AG09319 (cell line): ENCODE measurements at regions not wholly inside any gene's neighbourhood (a gene's known extent, or its start where the extent isn't known, plus 50 kb on each side); places are given as distances from the start of the nearest gene placed in this dataset.

ENCODE experiments used
- DNase-seq: peaks from one replicate; pipeline ENCODE4 v3.0.0-alpha.2; 2010; ENCODE audit warnings: low read depth; ENCODE audit errors: extremely low read depth
- CTCF ChIP-seq: IDR thresholded peaks from 2 replicates; pipeline ENCODE4 v1.5.1; 2011; ENCODE audit warnings: low read depth, mild to moderate bottlenecking, inconsistent platforms, low read length, moderate library complexity

DNA sequence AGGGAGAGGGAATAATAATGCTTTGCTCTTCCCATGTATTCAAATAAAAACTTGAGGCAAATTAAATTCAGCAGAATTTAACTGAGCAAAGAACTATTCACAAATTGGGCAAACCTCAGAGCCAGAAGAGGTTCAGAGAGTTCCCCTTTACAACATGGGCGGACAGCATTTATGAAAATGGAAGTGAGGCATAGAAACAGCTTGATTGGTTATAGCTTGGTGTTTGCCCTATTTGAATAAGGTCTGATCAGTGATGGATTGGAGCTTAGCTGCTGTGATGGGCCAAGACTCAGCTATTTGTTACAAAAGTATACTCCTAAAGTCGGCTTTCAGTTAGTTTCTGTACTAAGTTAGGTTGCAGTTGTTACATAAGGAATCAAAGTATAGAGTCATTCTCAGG is 63.0 kb downstream of the TMEM100 start:
- TF ChIP-seq CTCF, result no peak
- DNase-seq, result no peak

DNA sequence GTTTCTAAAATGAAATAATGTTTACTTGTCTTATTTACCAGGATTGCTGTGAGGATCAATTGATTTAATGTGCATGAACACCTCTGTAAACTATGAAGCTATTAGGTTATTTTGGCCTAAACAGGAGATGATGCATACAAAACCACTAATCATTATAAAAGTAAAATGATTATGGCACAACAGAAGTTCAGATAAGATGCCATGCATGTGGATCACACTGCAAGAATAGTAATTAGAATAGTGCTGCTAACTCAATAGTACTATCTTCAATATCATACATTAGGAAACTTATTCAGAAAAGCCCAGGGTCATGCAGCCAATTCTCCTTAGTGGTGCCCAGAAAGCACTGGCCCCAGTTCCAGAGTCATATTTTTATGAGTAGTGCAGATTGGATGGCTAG is 66.9 kb downstream of the TMEM100 start:
- DNase-seq, result no peak
- no peak for TF ChIP-seq CTCF

DNA sequence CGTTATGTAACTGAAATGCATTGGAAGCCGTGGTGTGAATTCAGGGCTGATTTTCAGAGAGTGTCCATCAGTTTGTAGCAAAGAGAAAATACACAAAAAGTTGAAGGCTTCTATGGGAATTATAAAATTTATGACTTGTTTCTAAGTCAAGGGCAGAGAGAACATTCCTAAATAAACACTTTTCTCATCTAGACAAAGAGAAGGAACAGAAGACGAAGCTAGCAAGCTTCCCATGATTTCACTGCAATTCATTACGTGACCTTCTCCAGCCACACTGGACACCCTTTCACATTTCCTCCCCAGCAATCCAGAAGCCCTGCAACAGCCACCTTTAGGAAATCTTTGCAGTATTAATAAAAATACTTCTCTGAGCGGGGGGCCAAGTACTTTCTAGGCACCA is 67.8 kb downstream of the TMEM100 start:
- no peak for TF ChIP-seq CTCF
- DNase-seq, result no peak

DNA sequence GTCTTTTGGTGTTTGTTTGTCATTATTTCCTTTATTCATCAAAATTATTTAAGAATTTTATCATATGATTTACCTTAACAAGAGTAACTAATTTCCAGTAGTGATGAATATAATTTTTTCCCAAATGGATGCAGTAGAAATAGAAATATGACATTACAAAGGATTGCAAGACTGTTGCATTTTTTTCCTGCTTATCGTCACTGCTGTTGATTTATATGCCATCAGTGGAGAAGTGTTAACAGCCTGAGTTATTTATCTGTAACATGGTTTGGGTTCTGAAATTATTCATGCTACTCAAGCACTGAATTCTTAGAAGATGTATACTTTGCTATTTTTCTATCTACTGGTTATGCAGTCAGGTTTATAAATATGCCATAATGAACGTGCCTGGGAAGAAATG is 68.6 kb downstream of the TMEM100 start:
- TF ChIP-seq CTCF, result no peak
- DNase-seq, result no peak

DNA sequence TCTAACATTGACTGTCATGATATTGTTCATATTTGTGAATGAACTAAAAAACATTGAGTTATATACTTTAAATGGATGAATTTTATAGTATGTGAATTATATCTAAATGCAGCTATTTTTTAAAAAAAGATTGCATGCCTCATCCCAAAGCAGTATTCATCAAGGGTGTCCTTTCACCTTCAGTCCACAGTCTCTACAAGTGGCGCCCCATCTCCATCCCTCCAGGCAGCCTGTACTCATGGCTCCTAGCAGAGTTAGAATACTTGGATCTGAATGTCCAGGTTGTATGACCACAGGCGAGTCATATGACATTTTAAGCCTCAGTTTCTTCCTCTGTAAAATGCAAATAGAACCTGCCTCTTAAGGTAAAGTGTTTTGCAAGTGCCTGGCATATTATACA is 69.8 kb downstream of the TMEM100 start:
- no peak for DNase-seq
- TF ChIP-seq CTCF, result no peak

GRCh38 chr17:55652114-55652823 is 70.4 kb downstream of the TMEM100 start:
- TF ChIP-seq CTCF, result no peak

DNA sequence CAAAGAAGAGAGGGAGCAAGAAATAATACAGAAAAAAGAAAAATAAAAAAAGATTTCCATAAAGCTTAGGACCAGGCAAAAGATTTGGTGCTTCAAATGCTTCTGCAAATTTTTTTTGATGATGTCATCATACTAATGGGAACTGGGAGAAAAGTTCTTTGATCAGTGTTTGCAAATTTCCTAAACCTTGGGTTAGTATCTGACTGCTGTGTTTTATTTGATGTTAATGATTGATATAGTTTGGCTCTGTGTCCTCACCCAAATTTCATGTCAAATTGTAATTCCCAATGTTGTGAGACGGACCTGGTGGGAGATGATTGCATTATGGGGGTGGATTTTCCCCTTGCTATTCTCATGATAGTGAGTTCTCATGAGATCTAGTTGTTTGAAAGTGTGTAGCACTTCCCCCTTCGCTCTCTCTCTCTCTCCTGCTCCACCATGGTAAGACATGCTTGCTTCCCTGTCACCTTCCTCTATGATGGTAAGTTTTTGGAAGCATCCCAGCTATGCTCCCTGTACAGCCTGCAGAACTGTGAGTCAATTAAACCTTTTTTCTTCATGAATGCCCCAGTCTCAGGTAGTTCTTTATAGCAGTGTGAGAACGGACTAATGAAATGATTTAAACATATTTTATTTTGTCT is 72.6 kb downstream of the TMEM100 start:
- no peak for TF ChIP-seq CTCF
- no peak for DNase-seq

More at GRCh38 chr17:55652114-55652823, 70.4 kb downstream of the TMEM100 start:
- no peak for DNase-seq
